ENCODE measurements at regions not wholly inside any gene's neighbourhood (a gene's known extent, or its start where the extent isn't known, plus 50 kb on each side); places are given as distances from the start of the nearest gene placed in this dataset.
A peak's percentile ranks its signal among the peaks of the same experiment; 100 is the strongest.
"Not testable (repeated sequence)": the region's sequence is repeated elsewhere in the genome, so short reads cannot be mapped to it uniquely, and the experiment has no call there.

GRCh38 chrX:11889791-11890190 lies 131.8 kb downstream of the MSL3 start:
- TF ChIP-seq CTCF (IDR thresholded peaks at IDR 0.05 in 4 of 5, conservative IDR thresholded peaks at IDR 0.05 in 1 of 5): no peak
- no peak for TF ChIP-seq POLR2A (IDR thresholded peaks at IDR 0.05)
- no peaks in the 10 kb centered on the region for H3K4me1 ChIP-seq
- in situ Hi-C loops (cut with MboI; ENCODE audit: low sequenced_read_pairs in 4 of 4) (no loop called here), intact Hi-C loops (cut with DNase I; ENCODE audit: low total_unique reads) (no loop called here)
- no peak for ATAC-seq
- no peak overlapping the region for H3K27ac ChIP-seq
- H3K4me3 ChIP-seq: no peak overlapping the region
- no peaks in the 10 kb centered on the region for H3K9me3 ChIP-seq
- H3K36me3 ChIP-seq: no peaks in the 10 kb centered on the region
- no peaks in the 10 kb centered on the region for H3K27me3 ChIP-seq
- no peak for DNase-seq

GRCh38 chrX:11890836-11891514 lies 132.9 kb downstream of the MSL3 start:
- Histone ChIP-seq H3K4me1 (no peaks in the 10 kb centered on the region), H3K27ac (no peak overlapping the region), H3K36me3 (no peaks in the 10 kb centered on the region), H3K9me3 (no peaks in the 10 kb centered on the region), H3K27me3 (no peaks in the 10 kb centered on the region), H3K4me3 (no peak overlapping the region)
- DNase-seq (peak; percentile 4 to 35), ATAC-seq (peak in 1 of 2 donors; percentile 50)
- intact Hi-C loops (cut with DNase I; ENCODE audit: low total_unique reads) (no loop called here), in situ Hi-C loops (cut with MboI; ENCODE audit: low sequenced_read_pairs in 4 of 4) (no loop called here)
- no peak for TF ChIP-seq CTCF (IDR thresholded peaks at IDR 0.05 in 4 of 5, conservative IDR thresholded peaks at IDR 0.05 in 1 of 5)
- TF ChIP-seq POLR2A (IDR thresholded peaks at IDR 0.05): no peak

- H3K4me3 ChIP-seq: no peak overlapping the region
- ATAC-seq: no peak
- no peaks in the 10 kb centered on the region for H3K27me3 ChIP-seq
- TF ChIP-seq POLR2A (IDR thresholded peaks at IDR 0.05): no peak
- TF ChIP-seq CTCF (IDR thresholded peaks at IDR 0.05 in 4 of 5, conservative IDR thresholded peaks at IDR 0.05 in 1 of 5): no peak
- H3K9me3 ChIP-seq: no peaks in the 10 kb centered on the region
- H3K4me1 ChIP-seq: no peaks in the 10 kb centered on the region
- DNase-seq: no peak
- H3K36me3 ChIP-seq: no peaks in the 10 kb centered on the region
- in situ Hi-C loops (cut with MboI; ENCODE audit: low sequenced_read_pairs in 4 of 4) (no loop called here), intact Hi-C loops (cut with DNase I; ENCODE audit: low total_unique reads) (no loop called here)
- no peak overlapping the region for H3K27ac ChIP-seq
Measured at GRCh38 chrX:11893933-11894710, 136.1 kb downstream of the MSL3 start.

GRCh38 chrX:11899091-11899490 lies 141.1 kb downstream of the MSL3 start:
- ATAC-seq (no peak), DNase-seq (no peak)
- in situ Hi-C loops (cut with MboI; ENCODE audit: low sequenced_read_pairs in 4 of 4): no loop called here
- Histone ChIP-seq H3K36me3 (no peaks in the 10 kb centered on the region), H3K4me1 (no peaks in the 10 kb centered on the region), H3K27ac (no peak overlapping the region), H3K9me3 (no peaks in the 10 kb centered on the region), H3K4me3 (no peak overlapping the region), H3K27me3 (no peaks in the 10 kb centered on the region)
- no peak for TF ChIP-seq POLR2A (IDR thresholded peaks at IDR 0.05)
- intact Hi-C loops (cut with DNase I; ENCODE audit: low total_unique reads): no loop called here

GRCh38 chrX:11905933-11906332 lies 147.9 kb downstream of the MSL3 start:
- in situ Hi-C loops (cut with MboI; ENCODE audit: low sequenced_read_pairs in 4 of 4); H3K27ac ChIP-seq; ATAC-seq; H3K36me3 ChIP-seq; H3K4me3 ChIP-seq; H3K27me3 ChIP-seq; H3K9me3 ChIP-seq; DNase-seq; H3K4me1 ChIP-seq; intact Hi-C loops (cut with DNase I; ENCODE audit: low total_unique reads): not testable (repeated sequence)

Measured in gastrocnemius medialis (tissue), 4 donors.